HEK293 (cell line): ENCODE measurements at regions not wholly inside any gene's neighbourhood (a gene's known extent, or its start where the extent isn't known, plus 50 kb on each side); places are given as distances from the start of the nearest gene placed in this dataset.

Source experiments
- CTCF ChIP-seq: fragments of 450-650 bp; formaldehyde crosslinking; IDR thresholded peaks from 2 replicates; pipeline ENCODE4 v1.5.1; 2016; ENCODE audit warnings: missing biosample characterization, missing genetic modification characterization
- KLF1 ChIP-seq: fragments of 450-650 bp; formaldehyde crosslinking; IDR thresholded peaks from 2 replicates; pipeline ENCODE4 v1.5.1; 2016; ENCODE audit warnings: missing biosample characterization, missing genetic modification characterization
- ZNF174 ChIP-seq: fragments of 450-650 bp; formaldehyde crosslinking; IDR thresholded peaks from 2 replicates; pipeline ENCODE4 v1.5.0; 2017; ENCODE audit warnings: missing biosample characterization, mild to moderate bottlenecking, missing genetic modification characterization
- ZNF518A ChIP-seq: fragments of 450-650 bp; formaldehyde crosslinking; conservative IDR thresholded peaks from 2 replicates; pipeline ENCODE4 v1.5.1; 2016; ENCODE audit warnings: low read depth, missing biosample characterization, missing genetic modification characterization
- ZNF639 ChIP-seq: fragments of 450-650 bp; formaldehyde crosslinking; IDR thresholded peaks from 2 replicates; pipeline ENCODE4 v1.5.1; 2016; ENCODE audit warnings: missing biosample characterization, missing genetic modification characterization
- ZNF670 ChIP-seq: fragments of 450-650 bp; formaldehyde crosslinking; IDR thresholded peaks from 2 replicates; pipeline ENCODE4 v1.5.1; 2016; ENCODE audit warnings: missing biosample characterization, missing genetic modification characterization, low read depth
- TF ChIP-seq, protein P1 (sequence below): fragments of 450-650 bp; formaldehyde crosslinking; optimal IDR thresholded peaks from 2 replicates; pipeline ENCODE3; 2016; ENCODE audit warnings: missing biosample characterization, mild to moderate bottlenecking, missing genetic modification characterization
- TF ChIP-seq, protein P2 (sequence below): fragments of 450-650 bp; IDR thresholded peaks from 2 replicates; pipeline ENCODE4 v1.5.1; 2018; ENCODE audit warnings: missing biosample characterization, missing genetic modification characterization

- TF ChIP-seq CTCF (tag by site-specific recombination) (no peak), KLF1 (no peak), ZNF639 (tag by site-specific recombination) (no peak), ZNF174 (tag by site-specific recombination) (no peak), ZNF670 (tag by site-specific recombination) (no peak), ZNF518A (no peak)
- TF ChIP-seq, protein P1, sequence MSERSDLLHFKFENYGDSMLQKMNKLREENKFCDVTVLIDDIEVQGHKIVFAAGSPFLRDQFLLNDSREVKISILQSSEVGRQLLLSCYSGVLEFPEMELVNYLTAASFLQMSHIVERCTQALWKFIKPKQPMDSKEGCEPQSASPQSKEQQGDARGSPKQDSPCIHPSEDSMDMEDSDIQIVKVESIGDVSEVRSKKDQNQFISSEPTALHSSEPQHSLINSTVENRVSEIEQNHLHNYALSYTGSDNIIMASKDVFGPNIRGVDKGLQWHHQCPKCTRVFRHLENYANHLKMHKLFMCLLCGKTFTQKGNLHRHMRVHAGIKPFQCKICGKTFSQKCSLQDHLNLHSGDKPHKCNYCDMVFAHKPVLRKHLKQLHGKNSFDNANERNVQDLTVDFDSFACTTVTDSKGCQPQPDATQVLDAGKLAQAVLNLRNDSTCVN = no peak
- TF ChIP-seq, protein P2, sequence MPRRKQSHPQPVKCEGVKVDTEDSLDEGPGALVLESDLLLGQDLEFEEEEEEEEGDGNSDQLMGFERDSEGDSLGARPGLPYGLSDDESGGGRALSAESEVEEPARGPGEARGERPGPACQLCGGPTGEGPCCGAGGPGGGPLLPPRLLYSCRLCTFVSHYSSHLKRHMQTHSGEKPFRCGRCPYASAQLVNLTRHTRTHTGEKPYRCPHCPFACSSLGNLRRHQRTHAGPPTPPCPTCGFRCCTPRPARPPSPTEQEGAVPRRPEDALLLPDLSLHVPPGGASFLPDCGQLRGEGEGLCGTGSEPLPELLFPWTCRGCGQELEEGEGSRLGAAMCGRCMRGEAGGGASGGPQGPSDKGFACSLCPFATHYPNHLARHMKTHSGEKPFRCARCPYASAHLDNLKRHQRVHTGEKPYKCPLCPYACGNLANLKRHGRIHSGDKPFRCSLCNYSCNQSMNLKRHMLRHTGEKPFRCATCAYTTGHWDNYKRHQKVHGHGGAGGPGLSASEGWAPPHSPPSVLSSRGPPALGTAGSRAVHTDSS = no peak
These were observed 519.6 kb upstream of the AGA start for GRCh38 chr4:177961761-177962380.
